ENCODE measurements at regions not wholly inside any gene's neighbourhood (a gene's known extent, or its start where the extent isn't known, plus 50 kb on each side); places are given as distances from the start of the nearest gene placed in this dataset.

- Histone ChIP-seq H3K14ac (ENCODE audit: insufficient read depth, low read length) (no peak overlapping the region), H2BK15ac (ENCODE audit: low read depth, low read length) (no peak overlapping the region), H4K5ac (ENCODE audit: insufficient read length, low read depth, low read length) (no peak overlapping the region), H3K9me3 (ENCODE audit: control insufficient read depth, low read depth, low read length) (no peaks in the 10 kb centered on the region), H3K79me2 (ENCODE audit: insufficient read depth, low read length) (no peaks in the 10 kb centered on the region), H4K8ac (replicated peaks; ENCODE audit: insufficient read length, low read depth, low read length) (no peak overlapping the region), H4K91ac (ENCODE audit: insufficient read length, low read depth, low read length) (no peak overlapping the region), H3K23me2 (ENCODE audit: insufficient read length, low read depth, low read length, poor library complexity, severe bottlenecking) (no peaks in the 10 kb centered on the region), H3K18ac (ENCODE audit: insufficient read length, low read depth, low read length) (no peak overlapping the region), H4K20me1 (ENCODE audit: control insufficient read depth, insufficient read depth, insufficient read length) (no peaks in the 10 kb centered on the region), H3K9ac (ENCODE audit: extremely low read depth, insufficient read length, low read length) (no peak overlapping the region), H3K4ac (ENCODE audit: low read depth, low read length) (no peak overlapping the region), H3K4me1 (ENCODE audit: insufficient read depth, low read length) (no peaks in the 10 kb centered on the region), H2AK5ac (ENCODE audit: insufficient read length, low read length) (no peak overlapping the region), H2BK12ac (ENCODE audit: insufficient read length, low read depth, low read length) (no peak overlapping the region), H3K79me1 (ENCODE audit: insufficient read depth, low read depth, low read length, poor library complexity, severe bottlenecking) (no peaks in the 10 kb centered on the region), H2BK120ac (ENCODE audit: low read depth, low read length, poor library complexity, severe bottlenecking) (no peak overlapping the region), H3K27ac (ENCODE audit: insufficient read length, low read depth, low read length) (no peak overlapping the region), H2AFZ (ENCODE audit: low read length) (no peak overlapping the region), H3K23ac (ENCODE audit: insufficient read length, low read depth, low read length) (no peak overlapping the region), H3K27me3 (ENCODE audit: insufficient read depth, low read length) (no peaks in the 10 kb centered on the region), H2BK20ac (ENCODE audit: low read depth, low read length, poor library complexity, severe bottlenecking) (no peak overlapping the region), H3T11ph (ENCODE audit: low read length) (no peak overlapping the region), H2BK5ac (ENCODE audit: insufficient read length, low read length) (no peak overlapping the region), H3K56ac (ENCODE audit: insufficient read length, low read depth, low read length) (no peak overlapping the region), H3K4me2 (ENCODE audit: insufficient read depth, insufficient read length, low read length) (no peak overlapping the region)
- TF ChIP-seq CTCF (conservative IDR thresholded peaks at IDR 0.05): no peak
- DNase-seq: no peak
- Mint-ChIP-seq H3K9me3 (no peaks in the 10 kb centered on the region), H3K27me3 (ENCODE audit: low read depth) (no peaks in the 10 kb centered on the region), H3K4me3 (no peak overlapping the region), H3K36me3 (ENCODE audit: insufficient read depth in 1 of 3, low read depth in 3 of 3) (no peaks in the 10 kb centered on the region), H3K4me1 (peaks cover 3 to 7% of the 10 kb centered on the region in 2 experiments; a peak in 3 of 4 replicates), H3K27ac (no peak overlapping the region)
- no CpG with 5 or more reads among the region's 4 CpGs for WGBS (ENCODE audit: extremely low coverage, insufficient read length, low lambda C conversion rate)
Observed at GRCh38 chr20:12641619-12642018, 367.2 kb upstream of the SPTLC3 start.
